ENCODE measurements at regions not wholly inside any gene's neighbourhood (a gene's known extent, or its start where the extent isn't known, plus 50 kb on each side); places are given as distances from the start of the nearest gene placed in this dataset.

GRCh38 chr18:41226911-41227310, 728.1 kb upstream of the PIK3C3 start:
- DNase-seq = no peak

GRCh38 chr18:41226186-41226585, 728.8 kb upstream of the PIK3C3 start:
- DNase-seq = no peak

GRCh38 chr18:41216341-41217003, 738.6 kb upstream of the PIK3C3 start:
- DNase-seq = no peak

GRCh38 chr18:41207706-41208105, 747.3 kb upstream of the PIK3C3 start:
- no peak for DNase-seq

GRCh38 chr18:41206341-41206830, 748.6 kb upstream of the PIK3C3 start:
- DNase-seq = no peak

- DNase-seq = no peak
Observed at GRCh38 chr18:41199212-41199611, 755.8 kb upstream of the PIK3C3 start.

- DNase-seq = no peak
Observed at GRCh38 chr18:41197967-41198366, 757.1 kb upstream of the PIK3C3 start.

GRCh38 chr18:41170346-41170745, 784.7 kb upstream of the PIK3C3 start:
- no peak for DNase-seq

- DNase-seq = no peak
Observed at GRCh38 chr18:41165625-41166024, 789.4 kb upstream of the PIK3C3 start.

GRCh38 chr18:41162781-41163180, 792.3 kb upstream of the PIK3C3 start:
- no peak for DNase-seq

GRCh38 chr18:41162191-41162590, 792.8 kb upstream of the PIK3C3 start:
- no peak for DNase-seq

- no peak for DNase-seq
Observed at GRCh38 chr18:41155910-41156851, 798.9 kb upstream of the PIK3C3 start.

GRCh38 chr18:41155025-41155424, 800.0 kb upstream of the PIK3C3 start:
- DNase-seq = no peak

- no peak for DNase-seq
Observed at GRCh38 chr18:41153871-41154270, 801.2 kb upstream of the PIK3C3 start.

GRCh38 chr18:41150316-41150715, 804.7 kb upstream of the PIK3C3 start:
- no peak for DNase-seq

- DNase-seq = no peak
Observed at GRCh38 chr18:41146301-41146700, 808.7 kb upstream of the PIK3C3 start.

GRCh38 chr18:41145516-41145915, 809.5 kb upstream of the PIK3C3 start:
- no peak for DNase-seq

GRCh38 chr18:41144441-41144840, 810.6 kb upstream of the PIK3C3 start:
- no peak for DNase-seq

GRCh38 chr18:41140506-41140905, 814.5 kb upstream of the PIK3C3 start:
- no peak for DNase-seq

- no peak for DNase-seq
Observed at GRCh38 chr18:41135146-41135545, 819.9 kb upstream of the PIK3C3 start.

GRCh38 chr18:41134426-41134825, 820.6 kb upstream of the PIK3C3 start:
- DNase-seq = no peak

- no peak for DNase-seq
Observed at GRCh38 chr18:41131050-41131449, 824.0 kb upstream of the PIK3C3 start.

GRCh38 chr18:41128545-41128944, 826.5 kb upstream of the PIK3C3 start:
- no peak for DNase-seq

GRCh38 chr18:41128126-41128525, 826.9 kb upstream of the PIK3C3 start:
- DNase-seq = no peak
